ENCODE measurements at regions not wholly inside any gene's neighbourhood (a gene's known extent, or its start where the extent isn't known, plus 50 kb on each side); places are given as distances from the start of the nearest gene placed in this dataset.
"Not testable (repeated sequence)": the region's sequence is repeated elsewhere in the genome, so short reads cannot be mapped to it uniquely, and the experiment has no call there.

GRCh38 chr1:207196135-207196534 is 92.1 kb downstream of the C4BPA start:
- not testable (repeated sequence) for H3K27ac Mint-ChIP-seq; ATAC-seq; DNase-seq (ENCODE audit: low spot score); H3K4me1 Mint-ChIP-seq (ENCODE audit: low read depth in 2 of 2); H3K9me3 Mint-ChIP-seq; H3K4me3 Mint-ChIP-seq
- peaks cover 11% of the 10 kb centered on the region for H3K36me3 Mint-ChIP-seq
- peaks cover 29 to 71% of the 10 kb centered on the region in 2 donors for H3K27me3 Mint-ChIP-seq

DNA sequence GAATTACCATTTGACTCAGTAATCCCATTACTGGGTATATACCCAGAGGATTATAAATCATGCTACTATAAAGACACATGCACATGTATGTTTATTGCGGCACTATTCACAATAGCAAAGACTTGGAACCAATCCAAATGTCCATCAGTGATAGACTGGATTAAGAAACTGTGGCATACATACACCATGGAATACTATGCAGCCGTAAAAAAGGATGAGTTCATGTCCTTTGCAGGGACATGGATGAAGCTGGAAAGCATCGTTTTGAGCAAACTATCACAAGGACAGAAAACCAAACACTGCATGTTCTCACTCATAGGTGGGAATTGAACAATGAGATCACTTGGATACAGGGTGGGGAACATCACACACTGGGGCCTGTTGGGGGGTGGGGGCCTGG is 97.5 kb downstream of the C4BPA start:
- H3K9me3 Mint-ChIP-seq; DNase-seq (ENCODE audit: low spot score); H3K4me3 Mint-ChIP-seq; H3K4me1 Mint-ChIP-seq (ENCODE audit: low read depth in 2 of 2); H3K27ac Mint-ChIP-seq; ATAC-seq: not testable (repeated sequence)
- Mint-ChIP-seq H3K36me3 (peaks cover 11% of the 10 kb centered on the region), H3K27me3 (peaks cover 20 to 48% of the 10 kb centered on the region in 2 donors)

GRCh38 chr1:207202480-207202879 is 98.4 kb downstream of the C4BPA start:
- Mint-ChIP-seq H3K27me3 (peaks cover 20 to 41% of the 10 kb centered on the region in 2 donors), H3K27ac (no peak overlapping the region), H3K4me1 (ENCODE audit: low read depth in 2 of 2) (no peaks in the 10 kb centered on the region), H3K4me3 (no peak overlapping the region), H3K36me3 (peaks cover 5% of the 10 kb centered on the region), H3K9me3 (no peaks in the 10 kb centered on the region)
- ATAC-seq = no peak
- no peak for DNase-seq (ENCODE audit: low spot score)

DNA sequence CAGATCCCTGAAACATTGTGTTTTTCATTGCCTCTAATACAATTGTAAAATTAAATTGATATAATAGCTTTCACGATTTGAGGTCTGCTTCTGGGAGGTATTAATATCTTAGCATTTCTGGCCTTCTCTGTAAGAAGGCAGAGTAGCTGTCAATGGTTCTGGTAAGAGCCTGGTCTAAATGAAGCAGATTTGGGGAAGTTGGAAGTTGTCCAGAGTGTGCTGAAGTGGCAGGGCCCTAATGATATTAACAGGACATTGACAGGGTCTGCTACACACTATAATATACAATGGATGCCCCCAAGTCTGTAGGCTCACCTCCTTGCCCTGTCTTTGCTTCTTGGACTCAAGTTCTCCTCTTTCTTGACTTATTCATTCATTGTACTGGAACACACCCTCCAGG is 99.5 kb downstream of the C4BPA start:
- DNase-seq (ENCODE audit: low spot score) (no peak), ATAC-seq (no peak)
- H3K36me3 Mint-ChIP-seq = peaks cover 3% of the 10 kb centered on the region
- H3K4me3 Mint-ChIP-seq = no peak overlapping the region
- H3K9me3 Mint-ChIP-seq = no peaks in the 10 kb centered on the region
- H3K4me1 Mint-ChIP-seq (ENCODE audit: low read depth in 2 of 2) = no peaks in the 10 kb centered on the region
- H3K27ac Mint-ChIP-seq = no peak overlapping the region
- H3K27me3 Mint-ChIP-seq = peaks cover 24 to 37% of the 10 kb centered on the region in 2 donors

GRCh38 chr1:207205614-207206061 is 101.6 kb downstream of the C4BPA start:
- H3K27ac Mint-ChIP-seq = no peak overlapping the region
- H3K4me1 Mint-ChIP-seq (ENCODE audit: low read depth in 2 of 2) = no peaks in the 10 kb centered on the region
- ATAC-seq (no peak), DNase-seq (ENCODE audit: low spot score) (no peak)
- H3K27me3 Mint-ChIP-seq = peaks cover 16 to 18% of the 10 kb centered on the region in 2 donors
- H3K36me3 Mint-ChIP-seq = no peaks in the 10 kb centered on the region
- H3K4me3 Mint-ChIP-seq = no peak overlapping the region
- peaks cover under 1% of the 10 kb centered on the region for H3K9me3 Mint-ChIP-seq

GRCh38 chr1:207208691-207209090 is 104.7 kb downstream of the C4BPA start:
- not testable (repeated sequence) for DNase-seq (ENCODE audit: low spot score); H3K4me1 Mint-ChIP-seq (ENCODE audit: low read depth in 2 of 2); H3K4me3 Mint-ChIP-seq; H3K9me3 Mint-ChIP-seq; ATAC-seq; H3K36me3 Mint-ChIP-seq; H3K27ac Mint-ChIP-seq
- H3K27me3 Mint-ChIP-seq = peaks cover 11 to 18% of the 10 kb centered on the region in 2 donors

DNA sequence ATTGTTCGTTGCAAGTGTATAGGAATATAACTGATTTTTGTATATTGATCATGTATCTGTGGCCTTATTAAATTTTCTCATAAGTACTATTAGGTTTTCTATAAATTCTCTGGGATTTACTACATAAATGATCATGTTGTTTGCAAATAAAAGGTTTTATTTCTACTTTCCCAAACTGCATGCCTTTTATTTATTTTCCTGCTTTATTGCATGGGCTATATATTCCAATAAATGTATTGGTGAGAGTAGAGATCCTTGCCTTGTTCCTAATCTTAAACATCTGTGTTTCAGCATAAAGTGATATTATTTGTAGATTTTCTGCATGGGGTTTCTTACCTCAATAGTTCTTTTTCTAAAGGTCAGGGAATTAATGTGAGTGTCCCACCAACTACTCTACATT is 107.0 kb upstream of the CD55 start:
- no peaks in the 10 kb centered on the region for H3K4me1 Mint-ChIP-seq (ENCODE audit: low read depth in 2 of 2)
- peaks cover 0 to 10% of the 10 kb centered on the region in 2 donors for H3K27me3 Mint-ChIP-seq
- no peaks in the 10 kb centered on the region for H3K36me3 Mint-ChIP-seq
- no peak overlapping the region for H3K27ac Mint-ChIP-seq
- H3K4me3 Mint-ChIP-seq = no peak overlapping the region
- ATAC-seq (no peak), DNase-seq (ENCODE audit: low spot score) (no peak)
- peaks cover 11% of the 10 kb centered on the region for H3K9me3 Mint-ChIP-seq

- ATAC-seq (no peak), DNase-seq (ENCODE audit: low spot score) (no peak)
- Mint-ChIP-seq H3K36me3 (no peaks in the 10 kb centered on the region), H3K9me3 (peaks cover 7% of the 10 kb centered on the region), H3K4me3 (no peak overlapping the region), H3K27me3 (peaks cover 12 to 17% of the 10 kb centered on the region in 2 donors), H3K4me1 (ENCODE audit: low read depth in 2 of 2) (no peaks in the 10 kb centered on the region), H3K27ac (no peak overlapping the region)
These were observed 103.5 kb upstream of the CD55 start for GRCh38 chr1:207217778-207218511.

DNA sequence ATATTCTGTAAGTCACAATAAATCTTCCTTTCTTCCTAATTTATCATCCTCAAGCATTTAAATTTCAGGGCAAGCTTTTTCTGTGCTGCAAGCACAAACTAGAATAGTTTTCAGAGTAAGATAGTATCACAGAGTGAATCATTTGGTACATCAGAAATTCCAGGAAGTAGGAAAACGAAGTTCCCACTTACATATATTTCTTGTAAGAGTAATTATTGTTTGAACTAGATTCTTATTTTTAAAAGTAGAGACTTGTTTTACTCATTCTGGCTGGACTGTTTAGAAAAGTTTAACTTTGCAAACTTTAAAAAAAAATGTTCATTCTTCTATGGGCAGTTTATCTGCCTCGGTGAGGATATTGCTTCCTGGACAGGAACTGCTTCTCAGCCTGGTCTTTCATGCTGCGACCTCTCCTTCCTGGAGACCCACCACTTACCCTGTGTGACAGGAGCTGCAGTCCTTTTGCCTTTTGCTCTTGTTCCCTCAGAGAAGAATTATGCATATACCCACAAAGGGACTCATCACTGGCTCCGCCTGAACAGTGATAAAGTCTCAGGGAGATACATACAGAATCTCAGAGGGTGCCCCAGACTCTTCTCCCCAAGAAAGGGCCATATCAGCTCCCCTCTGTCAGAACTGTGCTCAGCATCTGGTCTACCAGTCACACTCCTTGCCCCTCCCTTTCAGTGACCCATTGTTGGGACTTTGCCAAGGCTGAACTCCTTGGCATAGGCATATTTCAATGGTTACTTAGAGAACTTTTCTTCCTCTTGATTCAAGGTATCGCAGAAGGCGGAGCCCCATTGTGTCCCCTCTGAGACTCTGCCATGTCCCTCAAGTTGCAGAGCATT is 102.7 kb upstream of the CD55 start:
- Mint-ChIP-seq H3K9me3 (peaks cover 7% of the 10 kb centered on the region), H3K4me3 (no peak overlapping the region), H3K36me3 (no peaks in the 10 kb centered on the region), H3K27me3 (peaks cover 18 to 20% of the 10 kb centered on the region in 2 donors), H3K27ac (no peak overlapping the region), H3K4me1 (ENCODE audit: low read depth in 2 of 2) (no peaks in the 10 kb centered on the region)
- DNase-seq (ENCODE audit: low spot score) = no peak
- ATAC-seq = no peak

DNA sequence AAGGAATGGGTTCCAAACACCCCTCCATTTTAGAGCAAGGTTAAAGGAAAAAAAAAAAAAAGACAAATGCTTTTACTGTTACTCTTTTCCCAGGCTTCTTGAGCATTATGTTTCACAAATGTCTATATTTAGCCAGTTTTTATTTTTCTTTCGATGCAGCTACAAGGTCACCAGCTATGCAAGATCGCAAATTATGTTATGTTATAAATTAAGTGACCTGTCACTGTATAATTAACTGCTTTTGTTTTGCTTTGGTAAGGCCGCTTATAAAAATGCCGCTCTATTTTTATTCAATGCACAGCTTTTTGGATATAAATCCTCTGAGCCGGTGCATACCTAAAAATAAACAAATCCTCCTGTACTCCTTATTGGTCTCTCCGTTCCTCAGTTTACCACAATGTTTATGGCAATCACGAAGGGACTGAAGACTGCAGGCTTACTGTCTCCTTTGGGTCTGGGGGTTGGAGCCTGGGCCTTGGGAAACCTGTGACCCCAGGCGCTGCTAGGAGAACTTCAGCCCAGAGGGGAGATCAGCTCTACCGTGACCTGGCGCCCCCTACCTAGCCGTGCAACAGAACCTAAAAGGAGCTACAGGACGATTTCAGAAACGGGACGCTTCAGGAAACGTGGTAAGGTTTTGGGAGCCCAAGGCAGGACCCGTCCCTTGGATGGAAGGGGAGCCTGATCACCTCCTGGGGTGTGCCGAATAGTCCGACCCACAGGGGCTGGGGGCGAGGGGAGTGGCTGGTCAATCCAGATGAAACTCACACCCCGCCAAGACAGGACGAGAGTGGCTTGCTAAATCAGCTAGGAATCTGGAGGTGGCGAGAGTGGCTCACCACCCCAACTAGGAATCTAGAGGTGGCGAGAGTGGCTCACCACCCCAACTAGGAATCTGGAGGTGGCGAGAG is 101.2 kb upstream of the CD55 start:
- Mint-ChIP-seq H3K4me1 (ENCODE audit: low read depth in 2 of 2) (no peaks in the 10 kb centered on the region), H3K27ac (no peak overlapping the region), H3K27me3 (peaks cover 18 to 21% of the 10 kb centered on the region in 2 donors), H3K36me3 (no peaks in the 10 kb centered on the region), H3K4me3 (no peak overlapping the region), H3K9me3 (no peaks in the 10 kb centered on the region)
- DNase-seq (ENCODE audit: low spot score) (no peak), ATAC-seq (peak in 1 of 2 donors; percentile 36)

- ATAC-seq = no peak
- Mint-ChIP-seq H3K36me3 (no peaks in the 10 kb centered on the region), H3K9me3 (no peaks in the 10 kb centered on the region), H3K4me1 (ENCODE audit: low read depth in 2 of 2) (no peaks in the 10 kb centered on the region), H3K27ac (no peak overlapping the region), H3K27me3 (peaks cover 18 to 22% of the 10 kb centered on the region in 2 donors), H3K4me3 (no peak overlapping the region)
- no peak for DNase-seq (ENCODE audit: low spot score)
These were observed 99.5 kb upstream of the CD55 start for GRCh38 chr1:207221934-207222351.

DNA sequence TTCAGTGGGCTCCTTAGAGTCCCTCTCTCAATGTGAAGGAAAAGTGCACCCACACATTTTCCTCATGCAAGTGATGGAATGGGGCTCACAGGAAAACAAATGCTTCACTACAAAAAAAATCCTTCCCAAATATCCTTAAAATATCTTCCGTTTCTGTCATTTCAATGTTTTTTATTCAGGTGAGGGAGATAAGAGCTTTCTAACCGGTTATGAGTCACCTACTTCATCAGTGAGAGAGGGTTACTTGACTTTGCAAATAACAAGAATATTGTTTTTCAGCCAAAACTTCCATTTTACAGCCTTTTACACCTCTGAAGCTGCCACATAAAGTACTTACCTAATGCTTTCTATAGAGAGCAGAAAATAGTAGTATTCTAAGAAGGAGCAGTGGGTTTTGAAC is 98.3 kb upstream of the CD55 start:
- no peak for ATAC-seq
- DNase-seq (ENCODE audit: low spot score) = no peak
- H3K36me3 Mint-ChIP-seq = no peaks in the 10 kb centered on the region
- no peaks in the 10 kb centered on the region for H3K4me1 Mint-ChIP-seq (ENCODE audit: low read depth in 2 of 2)
- no peak overlapping the region for H3K4me3 Mint-ChIP-seq
- no peak overlapping the region for H3K27ac Mint-ChIP-seq
- peaks cover 18 to 22% of the 10 kb centered on the region in 2 donors for H3K27me3 Mint-ChIP-seq
- no peaks in the 10 kb centered on the region for H3K9me3 Mint-ChIP-seq

GRCh38 chr1:207224666-207225065 is 96.8 kb upstream of the CD55 start:
- H3K4me1 Mint-ChIP-seq (ENCODE audit: low read depth in 2 of 2) = no peaks in the 10 kb centered on the region
- no peaks in the 10 kb centered on the region for H3K36me3 Mint-ChIP-seq
- ATAC-seq = no peak
- H3K9me3 Mint-ChIP-seq = no peaks in the 10 kb centered on the region
- H3K27me3 Mint-ChIP-seq = peaks cover 18 to 23% of the 10 kb centered on the region in 2 donors
- no peak overlapping the region for H3K4me3 Mint-ChIP-seq
- H3K27ac Mint-ChIP-seq = no peak overlapping the region
- DNase-seq (ENCODE audit: low spot score) = no peak
